ENCODE measurements at regions not wholly inside any gene's neighbourhood (a gene's known extent, or its start where the extent isn't known, plus 50 kb on each side); places are given as distances from the start of the nearest gene placed in this dataset.

GRCh38 chr13:61253105-61253877, 162.4 kb downstream of the PCDH20 start (continued):
- TF ChIP-seq, protein P1, sequence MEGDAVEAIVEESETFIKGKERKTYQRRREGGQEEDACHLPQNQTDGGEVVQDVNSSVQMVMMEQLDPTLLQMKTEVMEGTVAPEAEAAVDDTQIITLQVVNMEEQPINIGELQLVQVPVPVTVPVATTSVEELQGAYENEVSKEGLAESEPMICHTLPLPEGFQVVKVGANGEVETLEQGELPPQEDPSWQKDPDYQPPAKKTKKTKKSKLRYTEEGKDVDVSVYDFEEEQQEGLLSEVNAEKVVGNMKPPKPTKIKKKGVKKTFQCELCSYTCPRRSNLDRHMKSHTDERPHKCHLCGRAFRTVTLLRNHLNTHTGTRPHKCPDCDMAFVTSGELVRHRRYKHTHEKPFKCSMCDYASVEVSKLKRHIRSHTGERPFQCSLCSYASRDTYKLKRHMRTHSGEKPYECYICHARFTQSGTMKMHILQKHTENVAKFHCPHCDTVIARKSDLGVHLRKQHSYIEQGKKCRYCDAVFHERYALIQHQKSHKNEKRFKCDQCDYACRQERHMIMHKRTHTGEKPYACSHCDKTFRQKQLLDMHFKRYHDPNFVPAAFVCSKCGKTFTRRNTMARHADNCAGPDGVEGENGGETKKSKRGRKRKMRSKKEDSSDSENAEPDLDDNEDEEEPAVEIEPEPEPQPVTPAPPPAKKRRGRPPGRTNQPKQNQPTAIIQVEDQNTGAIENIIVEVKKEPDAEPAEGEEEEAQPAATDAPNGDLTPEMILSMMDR (IDR thresholded peaks at IDR 0.05 in 2 of 3, conservative IDR thresholded peaks at IDR 0.05 in 1 of 3; ENCODE audit: control insufficient read depth in 2 of 3, extremely low read depth in 1 of 3, insufficient read depth in 1 of 3, low read depth in 3 of 3, low read length in 3 of 3) = no peak
- TF ChIP-seq ZNF217 (IDR thresholded peaks at IDR 0.05) (peak; percentile 66; the same call in 1 of the 2 replicates), HDAC2 (IDR thresholded peaks at IDR 0.05) (no peak), SMARCA5 (IDR thresholded peaks at IDR 0.05) (no peak), FOXM1 (IDR thresholded peaks at IDR 0.05; ENCODE audit: low read depth, low read length) (0 out of 2 replicates have a peak, but pooled peaks have one; percentile 41), ZSCAN29 (IDR thresholded peaks at IDR 0.05) (no peak), PRDM15 (CRISPR knock-in tag; IDR thresholded peaks at IDR 0.05) (no peak), CREB1 (IDR thresholded peaks at IDR 0.05; ENCODE audit: low read depth) (no peak), MEF2A (IDR thresholded peaks at IDR 0.05; ENCODE audit: insufficient read depth, low read depth, low read length) (no peak), E2F4 (IDR thresholded peaks at IDR 0.05; ENCODE audit: low read depth, low read length) (no peak), MTA2 (IDR thresholded peaks at IDR 0.05; ENCODE audit: low read depth) (peak; percentile 57; the same call in 1 of the 2 replicates), IKZF2 (IDR thresholded peaks at IDR 0.05) (peak in 1 of 2 experiments; percentile 35; a peak in 2 of 4 replicates), MYC (IDR thresholded peaks at IDR 0.05; ENCODE audit: insufficient read depth, insufficient read length, insufficient replicate concordance, low read length, severe bottlenecking) (no peak), TARDBP (IDR thresholded peaks at IDR 0.05; ENCODE audit: borderline replicate concordance) (no peak), EP300 (IDR thresholded peaks at IDR 0.05; ENCODE audit: borderline replicate concordance in 1 of 2, control insufficient read depth in 1 of 2, low read depth in 2 of 2, low read length in 2 of 2) (0 out of 4 replicates have a peak, but pooled peaks of 1 of the 2 experiments have one; percentile 40), DPF2 (IDR thresholded peaks at IDR 0.05) (0 out of 2 replicates have a peak, but pooled peaks have one; percentile 24), HCFC1 (IDR thresholded peaks at IDR 0.05; ENCODE audit: low read length) (no peak)
- TF ChIP-seq, protein P2, sequence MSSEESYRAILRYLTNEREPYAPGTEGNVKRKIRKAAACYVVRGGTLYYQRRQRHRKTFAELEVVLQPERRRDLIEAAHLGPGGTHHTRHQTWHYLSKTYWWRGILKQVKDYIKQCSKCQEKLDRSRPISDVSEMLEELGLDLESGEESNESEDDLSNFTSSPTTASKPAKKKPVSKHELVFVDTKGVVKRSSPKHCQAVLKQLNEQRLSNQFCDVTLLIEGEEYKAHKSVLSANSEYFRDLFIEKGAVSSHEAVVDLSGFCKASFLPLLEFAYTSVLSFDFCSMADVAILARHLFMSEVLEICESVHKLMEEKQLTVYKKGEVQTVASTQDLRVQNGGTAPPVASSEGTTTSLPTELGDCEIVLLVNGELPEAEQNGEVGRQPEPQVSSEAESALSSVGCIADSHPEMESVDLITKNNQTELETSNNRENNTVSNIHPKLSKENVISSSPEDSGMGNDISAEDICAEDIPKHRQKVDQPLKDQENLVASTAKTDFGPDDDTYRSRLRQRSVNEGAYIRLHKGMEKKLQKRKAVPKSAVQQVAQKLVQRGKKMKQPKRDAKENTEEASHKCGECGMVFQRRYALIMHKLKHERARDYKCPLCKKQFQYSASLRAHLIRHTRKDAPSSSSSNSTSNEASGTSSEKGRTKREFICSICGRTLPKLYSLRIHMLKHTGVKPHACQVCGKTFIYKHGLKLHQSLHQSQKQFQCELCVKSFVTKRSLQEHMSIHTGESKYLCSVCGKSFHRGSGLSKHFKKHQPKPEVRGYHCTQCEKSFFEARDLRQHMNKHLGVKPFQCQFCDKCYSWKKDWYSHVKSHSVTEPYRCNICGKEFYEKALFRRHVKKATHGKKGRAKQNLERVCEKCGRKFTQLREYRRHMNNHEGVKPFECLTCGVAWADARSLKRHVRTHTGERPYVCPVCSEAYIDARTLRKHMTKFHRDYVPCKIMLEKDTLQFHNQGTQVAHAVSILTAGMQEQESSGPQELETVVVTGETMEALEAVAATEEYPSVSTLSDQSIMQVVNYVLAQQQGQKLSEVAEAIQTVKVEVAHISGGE (CRISPR knock-in tag; IDR thresholded peaks at IDR 0.05) = 0 out of 2 replicates have a peak, but pooled peaks have one; percentile 25

All from GM12878 (cell line).